SW480 (cell line): ENCODE measurements at regions not wholly inside any gene's neighbourhood (a gene's known extent, or its start where the extent isn't known, plus 50 kb on each side); places are given as distances from the start of the nearest gene placed in this dataset.
"Not testable (repeated sequence)": the region's sequence is repeated elsewhere in the genome, so short reads cannot be mapped to it uniquely, and the experiment has no call there.

Source experiments
- DNase-seq: peaks from one replicate; pipeline ENCODE4 v3.0.0-alpha.2; 2016; ENCODE audit warnings: low spot score

- no peak for DNase-seq
Measured at GRCh38 chr2:48190230-48190629, 124.3 kb upstream of the FOXN2 start.

GRCh38 chr2:48194641-48195040 lies 119.8 kb upstream of the FOXN2 start:
- no peak for DNase-seq

GRCh38 chr2:48195169-48195568 lies 119.3 kb upstream of the FOXN2 start:
- no peak for DNase-seq

- no peak for DNase-seq
Measured at GRCh38 chr2:48197618-48198017, 116.9 kb upstream of the FOXN2 start.

- DNase-seq: no peak
Measured at GRCh38 chr2:48198371-48198770, 116.1 kb upstream of the FOXN2 start.

GRCh38 chr2:48199070-48199469 lies 115.4 kb upstream of the FOXN2 start:
- DNase-seq: no peak

- DNase-seq: no peak
Measured at GRCh38 chr2:48200620-48201293, 113.7 kb upstream of the FOXN2 start.

- DNase-seq: not testable (repeated sequence)
Measured at GRCh38 chr2:48201435-48201834, 113.0 kb upstream of the FOXN2 start.

GRCh38 chr2:48202863-48203642 lies 111.4 kb upstream of the FOXN2 start:
- no peak for DNase-seq

GRCh38 chr2:48203668-48204067 lies 110.8 kb upstream of the FOXN2 start:
- DNase-seq: no peak

GRCh38 chr2:48204750-48205136 lies 109.7 kb upstream of the FOXN2 start:
- DNase-seq: no peak

- DNase-seq: peak; percentile 64
Measured at GRCh38 chr2:48205137-48205798, 109.2 kb upstream of the FOXN2 start.

GRCh38 chr2:48206056-48206656 lies 108.3 kb upstream of the FOXN2 start:
- DNase-seq: not testable (repeated sequence)

GRCh38 chr2:48207201-48207641 lies 107.3 kb upstream of the FOXN2 start:
- DNase-seq: no peak

GRCh38 chr2:48207851-48208250 lies 106.6 kb upstream of the FOXN2 start:
- no peak for DNase-seq

- no peak for DNase-seq
Measured at GRCh38 chr2:48209214-48209885, 105.1 kb upstream of the FOXN2 start.

GRCh38 chr2:48210189-48210588 lies 104.3 kb upstream of the FOXN2 start:
- no peak for DNase-seq

GRCh38 chr2:48213646-48214045 lies 100.8 kb upstream of the FOXN2 start:
- no peak for DNase-seq

GRCh38 chr2:48218169-48218568 lies 96.3 kb upstream of the FOXN2 start:
- no peak for DNase-seq

GRCh38 chr2:48219234-48219554 lies 95.3 kb upstream of the FOXN2 start:
- DNase-seq: no peak

- DNase-seq: peak; percentile 7
Measured at GRCh38 chr2:48219555-48220436, 94.7 kb upstream of the FOXN2 start.
